CD14-positive monocyte (primary cell): ENCODE measurements at regions not wholly inside any gene's neighbourhood (a gene's known extent, or its start where the extent isn't known, plus 50 kb on each side); places are given as distances from the start of the nearest gene placed in this dataset.

Experiments used
- DNase-seq, 3 donors: peaks; one replicate each; pipeline ENCODE4 v3.0.0-alpha.2; 2011 to 2022
- H2AFZ ChIP-seq: 2 replicates; pipeline ENCODE4 v1.6.0; 2012; ENCODE audit warnings: mild to moderate bottlenecking, low read depth, low read length, inconsistent platforms; ENCODE audit not compliant: insufficient read depth, poor library complexity, severe bottlenecking
- H3K27ac ChIP-seq, 2 donors: 1 replicate in 1 of 2; 2 replicates in 1 of 2; pipeline ENCODE4 v1.5.1; 2012 to 2013; ENCODE audit warnings: low read length in 2 of 2, control low read depth in 1 of 2, inconsistent platforms in 1 of 2, low read depth in 1 of 2, mild to moderate bottlenecking in 1 of 2
- H3K27me3 ChIP-seq, 2 donors: one replicate each; pipeline versions ENCODE4 v1.6.0 to v1.6.1; 2011 to 2013; ENCODE audit warnings: low read length in 2 of 2; ENCODE audit not compliant: control insufficient read depth in 2 of 2, insufficient read depth in 2 of 2
- H3K36me3 ChIP-seq, 2 donors: replicated peaks in 1 of 2; 1 replicate in 1 of 2; 2 replicates in 1 of 2; pipeline versions ENCODE4 v1.5.1 to v1.6.1; 2012 to 2013; ENCODE audit warnings: low read length in 2 of 2, control low read depth in 1 of 2, inconsistent platforms in 1 of 2, mild to moderate bottlenecking in 1 of 2; ENCODE audit not compliant: insufficient read depth in 2 of 2, control insufficient read depth in 1 of 2
- H3K4me1 ChIP-seq, 2 donors: 1 replicate in 1 of 2; 2 replicates in 1 of 2; pipeline versions ENCODE4 v1.5.1 to v1.6.1; 2012 to 2013; ENCODE audit warnings: low read length in 2 of 2, control low read depth in 1 of 2, inconsistent platforms in 1 of 2, mild to moderate bottlenecking in 1 of 2, moderate library complexity in 1 of 2; ENCODE audit not compliant: insufficient read depth in 2 of 2, control insufficient read depth in 1 of 2
- H3K4me2 ChIP-seq: replicated peaks from 2 replicates; pipeline ENCODE3; 2012; ENCODE audit warnings: low read length, moderate library complexity, mild to moderate bottlenecking; ENCODE audit not compliant: poor library complexity, severe bottlenecking; ENCODE audit errors: extremely low read depth
- H3K4me3 ChIP-seq, 3 experiments: fragments of 200-600 bp in 1 of 3; sonication (generic) in 1 of 3; replicated peaks in 1 of 3; 1 replicate in 2 of 3; 2 replicates in 1 of 3; pipeline ENCODE4 v1.5.1; 2011 to 2013; ENCODE audit warnings: low read length in 3 of 3, mild to moderate bottlenecking in 3 of 3, control low read depth in 2 of 3, low read depth in 2 of 3, inconsistent platforms in 1 of 3, moderate library complexity in 1 of 3
- H3K79me2 ChIP-seq: 2 replicates; pipeline ENCODE4 v1.6.0; 2012; ENCODE audit warnings: mild to moderate bottlenecking, control low read depth, inconsistent platforms, low read length, moderate library complexity; ENCODE audit not compliant: insufficient read depth
- H3K9ac ChIP-seq: 2 replicates; pipeline ENCODE4 v1.6.0; 2017; ENCODE audit warnings: low read length, mild to moderate bottlenecking; ENCODE audit not compliant: insufficient read depth, poor library complexity, severe bottlenecking
- H3K9me3 ChIP-seq, 2 donors: replicated peaks in 1 of 2; 1 replicate in 1 of 2; 2 replicates in 1 of 2; pipeline versions ENCODE4 v1.5.1 to v1.6.1; 2012 to 2013; ENCODE audit warnings: low read length in 2 of 2, control low read depth in 1 of 2; ENCODE audit not compliant: control insufficient read depth in 1 of 2, insufficient read depth in 1 of 2
- H4K20me1 ChIP-seq: 2 replicates; pipeline ENCODE4 v1.6.0; 2012; ENCODE audit warnings: mild to moderate bottlenecking, low read length, control low read depth, moderate library complexity; ENCODE audit not compliant: insufficient read depth
- H3K27ac Mint-ChIP-seq, 7 donors: one replicate each; pipeline ENCODE4 v1.8.0; 2020; ENCODE audit warnings: mild to moderate bottlenecking in 7 of 7, mixed read lengths in 7 of 7, moderate library complexity in 6 of 7, inconsistent platforms in 2 of 7
- H3K27me3 Mint-ChIP-seq, 3 donors: one replicate each; pipeline ENCODE4 v1.8.0; 2021 to 2022; ENCODE audit warnings: low read depth in 3 of 3, mild to moderate bottlenecking in 3 of 3, mixed read lengths in 3 of 3, moderate library complexity in 3 of 3, inconsistent platforms in 1 of 3
- H3K36me3 Mint-ChIP-seq, 2 donors: one replicate each; pipeline ENCODE4 v1.8.0; 2020; ENCODE audit warnings: mixed read lengths in 2 of 2, inconsistent platforms in 1 of 2, mild to moderate bottlenecking in 1 of 2
- H3K4me1 Mint-ChIP-seq: one replicate; pipeline ENCODE4 v1.8.0; 2020; ENCODE audit warnings: mild to moderate bottlenecking, mixed read lengths
- H3K4me3 Mint-ChIP-seq, 2 donors: one replicate each; pipeline ENCODE4 v1.8.0; 2020; ENCODE audit warnings: mild to moderate bottlenecking in 2 of 2, mixed read lengths in 2 of 2, moderate library complexity in 1 of 2
- H3K9me3 Mint-ChIP-seq, 7 donors: one replicate each; pipeline ENCODE4 v1.8.0; 2020 to 2022; ENCODE audit warnings: mixed read lengths in 7 of 7, mild to moderate bottlenecking in 6 of 7, moderate library complexity in 6 of 7, inconsistent platforms in 2 of 7
- CTCF ChIP-seq: fragments of 200-600 bp; IDR thresholded peaks from one replicate; pipeline ENCODE4 v1.8.0; 2022; ENCODE audit warnings: antibody characterized with exemption, mild to moderate bottlenecking
- whole genome bisulfite sequencing: methylation state at CpG from one replicate; pipeline ENCODE4 v1.1.5; 2013; ENCODE audit warnings: missing lambda C conversion rate; ENCODE audit not compliant: insufficient coverage; 5-methylcytosine and 5-hydroxymethylcytosine counted together
- intact Hi-C, 2 donors: fragments of 100-400 bp; cut with micrococcal nuclease; formaldehyde crosslinking; loops; one replicate each; pipeline versions ENCODE4 v1.15.0 to v1.15.1; 2023

- no peaks in the 10 kb centered on the region for H3K4me1 ChIP-seq
- H3K27ac Mint-ChIP-seq: no peak overlapping the region
These were observed 521.7 kb downstream of the SOX2 start for GRCh38 chr3:182233405-182233804.

GRCh38 chr3:182233957-182234356, 522.2 kb downstream of the SOX2 start:
- no peak for TF ChIP-seq CTCF
- Histone ChIP-seq H2AFZ (no peak overlapping the region), H3K9me3 (no peaks in the 10 kb centered on the region), H3K27ac (no peak overlapping the region), H4K20me1 (no peaks in the 10 kb centered on the region), H3K4me2 (no peak overlapping the region), H3K27me3 (no peaks in the 10 kb centered on the region), H3K9ac (no peak overlapping the region), H3K4me3 (no peak overlapping the region), H3K4me1 (no peaks in the 10 kb centered on the region), H3K79me2 (no peaks in the 10 kb centered on the region), H3K36me3 (no peaks in the 10 kb centered on the region)
- whole genome bisulfite sequencing: no CpG with 5 or more reads among the region's 3 CpGs
- H3K36me3 Mint-ChIP-seq: no peaks in the 10 kb centered on the region
- H3K4me3 Mint-ChIP-seq: no peak overlapping the region
- no peak overlapping the region for H3K27ac Mint-ChIP-seq
- H3K4me1 Mint-ChIP-seq: no peaks in the 10 kb centered on the region
- intact Hi-C loops: no loop called here
- no peak for DNase-seq
- H3K9me3 Mint-ChIP-seq: peaks cover 0 to 4% (median 0%) of the 10 kb centered on the region in 7 donors
- H3K27me3 Mint-ChIP-seq: no peaks in the 10 kb centered on the region

More at GRCh38 chr3:182233405-182233804, 521.7 kb downstream of the SOX2 start:
- WGBS: no CpG with 5 or more reads among the region's 1 CpG
- H3K4me3 Mint-ChIP-seq: no peak overlapping the region
- peaks cover 0 to 4% (median 0%) of the 10 kb centered on the region in 7 donors for H3K9me3 Mint-ChIP-seq
- intact Hi-C loops: no loop called here
- no peak for TF ChIP-seq CTCF
- no peak overlapping the region for H2AFZ ChIP-seq
- H3K9ac ChIP-seq: no peak overlapping the region
- H3K4me3 ChIP-seq: no peak overlapping the region
- no peak overlapping the region for H3K27ac ChIP-seq
- H3K27me3 Mint-ChIP-seq: no peaks in the 10 kb centered on the region
- no peaks in the 10 kb centered on the region for H3K36me3 ChIP-seq
- H3K36me3 Mint-ChIP-seq: no peaks in the 10 kb centered on the region
- H3K79me2 ChIP-seq: no peaks in the 10 kb centered on the region
- no peaks in the 10 kb centered on the region for H3K27me3 ChIP-seq
- DNase-seq: no peak
- no peak overlapping the region for H3K4me2 ChIP-seq
- H3K9me3 ChIP-seq: no peaks in the 10 kb centered on the region
- no peaks in the 10 kb centered on the region for H3K4me1 Mint-ChIP-seq
- H4K20me1 ChIP-seq: no peaks in the 10 kb centered on the region
